Liver (tissue), 8 donors: ENCODE measurements at regions not wholly inside any gene's neighbourhood (a gene's known extent, or its start where the extent isn't known, plus 50 kb on each side); places are given as distances from the start of the nearest gene placed in this dataset.

Experiments used
- DNase-seq: peaks from one replicate; pipeline ENCODE4 v3.0.0-alpha.2; 2017; ENCODE audit warnings: low spot score
- H3K27ac ChIP-seq, 2 donors: one replicate each; pipeline ENCODE4 v1.7.0; 2013; ENCODE audit warnings: inconsistent platforms in 2 of 2, low read length in 2 of 2, control low read depth in 1 of 2, low read depth in 1 of 2, mild to moderate bottlenecking in 1 of 2
- H3K27me3 ChIP-seq, 4 donors: one replicate each; pipeline versions ENCODE4 v1.6.1 to v1.7.0; 2013; ENCODE audit warnings: low read length in 3 of 4, inconsistent platforms in 1 of 4, mild to moderate bottlenecking in 1 of 4, moderate library complexity in 1 of 4; ENCODE audit not compliant: control insufficient read depth in 4 of 4, insufficient read depth in 4 of 4
- H3K36me3 ChIP-seq, 4 donors: one replicate each; pipeline versions ENCODE4 v1.6.1 to v1.7.0; 2013; ENCODE audit warnings: low read length in 3 of 4, mild to moderate bottlenecking in 3 of 4, low read depth in 1 of 4, moderate library complexity in 1 of 4; ENCODE audit not compliant: control insufficient read depth in 4 of 4, insufficient read depth in 3 of 4
- H3K4me1 ChIP-seq, 4 donors: one replicate each; pipeline versions ENCODE4 v1.6.1 to v1.7.0; 2013; ENCODE audit warnings: low read length in 3 of 4, mild to moderate bottlenecking in 3 of 4, moderate library complexity in 1 of 4; ENCODE audit not compliant: control insufficient read depth in 4 of 4, insufficient read depth in 4 of 4
- H3K4me3 ChIP-seq, 3 donors: one replicate each; pipeline versions ENCODE4 v1.6.1 to v1.7.0; 2013; ENCODE audit warnings: low read length in 3 of 3, control low read depth in 1 of 3, low read depth in 1 of 3, mild to moderate bottlenecking in 1 of 3
- H3K9ac ChIP-seq, 2 donors: one replicate each; pipeline ENCODE4 v1.7.0; 2013; ENCODE audit warnings: low read length in 2 of 2, mild to moderate bottlenecking in 2 of 2, moderate library complexity in 2 of 2, control low read depth in 1 of 2, low read depth in 1 of 2
- H3K9me3 ChIP-seq, 4 donors: one replicate each; pipeline versions ENCODE4 v1.6.1 to v1.7.0; 2013; ENCODE audit warnings: low read length in 3 of 4; ENCODE audit not compliant: control insufficient read depth in 4 of 4
- EGR1 ChIP-seq, 2 donors: IDR thresholded peaks; 2 replicates each; pipeline ENCODE4 v1.6.1; 2016 to 2018; ENCODE audit warnings: antibody characterized with exemption in 2 of 2, low read depth in 2 of 2
- FOXA1 ChIP-seq: IDR thresholded peaks from 2 replicates; pipeline ENCODE4 v1.6.1; 2016; ENCODE audit warnings: antibody characterized with exemption
- FOXA2 ChIP-seq: IDR thresholded peaks from 2 replicates; pipeline ENCODE4 v1.6.1; 2016; ENCODE audit warnings: antibody characterized with exemption
- GABPA ChIP-seq, 2 donors: IDR thresholded peaks in 1 of 2; conservative IDR thresholded peaks in 1 of 2; 2 replicates each; pipeline ENCODE4 v1.6.1; 2016; ENCODE audit warnings: antibody characterized with exemption in 2 of 2, mild to moderate bottlenecking in 1 of 2, moderate library complexity in 1 of 2
- HNF4A ChIP-seq, 2 donors: conservative IDR thresholded peaks; 2 replicates each; pipeline ENCODE4 v1.6.1; 2016; ENCODE audit warnings: antibody characterized with exemption in 2 of 2, mild to moderate bottlenecking in 2 of 2
- HNF4G ChIP-seq: IDR thresholded peaks from 2 replicates; pipeline ENCODE4 v1.6.1; 2016; ENCODE audit warnings: antibody characterized with exemption
- JUND ChIP-seq, 2 donors: IDR thresholded peaks; 2 replicates each; pipeline ENCODE4 v1.6.1; 2016; ENCODE audit warnings: antibody characterized with exemption in 2 of 2
- NR2F2 ChIP-seq: IDR thresholded peaks from 2 replicates; pipeline ENCODE4 v1.6.1; 2016; ENCODE audit warnings: antibody characterized with exemption
- RAD21 ChIP-seq, 2 donors: IDR thresholded peaks; 2 replicates each; pipeline ENCODE4 v1.6.1; 2016; ENCODE audit warnings: antibody characterized with exemption in 2 of 2, mild to moderate bottlenecking in 2 of 2
- RXRA ChIP-seq, 2 donors: IDR thresholded peaks; 2 replicates each; pipeline ENCODE4 v1.6.1; 2017 to 2018; ENCODE audit warnings: antibody characterized with exemption in 2 of 2, mild to moderate bottlenecking in 1 of 2
- SP1 ChIP-seq: IDR thresholded peaks from 2 replicates; pipeline ENCODE4 v1.6.1; 2018; ENCODE audit warnings: antibody characterized with exemption, mild to moderate bottlenecking
- TAF1 ChIP-seq: conservative IDR thresholded peaks from 2 replicates; pipeline ENCODE4 v1.6.1; 2016; ENCODE audit warnings: antibody characterized with exemption, mild to moderate bottlenecking
- YY1 ChIP-seq: IDR thresholded peaks from 2 replicates; pipeline ENCODE4 v1.6.1; 2016; ENCODE audit warnings: antibody characterized with exemption, mild to moderate bottlenecking
- ZBTB33 ChIP-seq: IDR thresholded peaks from 2 replicates; pipeline ENCODE4 v1.6.1; 2016; ENCODE audit warnings: antibody characterized with exemption
- WGBS: extraction: QIAGEN DNeasy Blood & Tissue Kit; methylation state at CpG from one replicate; pipeline ENCODE4 v1.1.7; 2013; 5-methylcytosine and 5-hydroxymethylcytosine counted together
- TF ChIP-seq, protein P1 (sequence below): IDR thresholded peaks from 2 replicates; pipeline ENCODE4 v1.6.1; 2016; ENCODE audit warnings: antibody characterized with exemption
- TF ChIP-seq, protein P2 (sequence below): IDR thresholded peaks from 2 replicates; pipeline ENCODE4 v1.6.1; 2016; ENCODE audit warnings: antibody characterized with exemption, mild to moderate bottlenecking
- TF ChIP-seq, protein P3 (sequence below): fragments of 150-350 bp; IDR thresholded peaks from 2 replicates; pipeline ENCODE4 v1.5.1; 2017; ENCODE audit warnings: improper control_type of control experiment, low read depth, low read length; ENCODE audit not compliant: missing input control
- TF ChIP-seq, protein P4 (sequence below): IDR thresholded peaks from 2 replicates; pipeline ENCODE4 v1.6.1; 2016; ENCODE audit warnings: antibody characterized with exemption
- donor health status: healthy.
- donor health status: healthy.
- donor health status: healthy.
- donor health status: healthy.
- donor health status: healthy.

DNA sequence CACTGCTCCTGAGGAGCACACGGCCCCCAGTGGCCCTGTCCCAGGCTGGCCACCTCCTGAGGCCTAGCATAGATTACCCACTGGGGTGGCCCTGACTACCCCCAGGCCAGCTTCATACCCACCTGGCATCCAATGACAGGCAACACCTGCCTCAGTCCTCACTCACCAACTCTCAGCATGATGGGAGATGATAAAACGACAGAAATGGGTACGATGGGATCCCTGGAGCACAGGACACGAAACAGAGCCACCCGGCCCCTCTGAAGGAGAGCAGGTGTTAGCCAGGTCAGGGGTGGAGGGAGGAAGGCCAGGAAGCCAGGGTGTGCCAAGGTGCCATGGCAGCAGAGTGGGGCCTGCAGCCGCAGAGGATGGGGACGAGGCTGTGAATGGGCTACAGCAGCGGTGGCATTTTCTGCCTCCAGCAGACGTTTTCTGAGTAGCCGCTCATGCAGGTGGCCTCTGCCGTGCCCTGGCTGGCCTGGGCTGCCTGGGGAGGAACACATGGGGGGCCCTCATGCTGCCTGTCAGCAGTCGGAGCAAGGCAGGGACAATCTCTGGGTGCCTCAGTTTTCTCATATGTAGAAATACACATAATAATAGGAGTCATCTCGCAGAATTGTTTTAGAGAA, 50.2 kb upstream of the FGF3 start:
- no peak overlapping the region for H3K27ac ChIP-seq
- H3K9ac ChIP-seq, result no peak overlapping the region
- H3K27me3 ChIP-seq, result no peaks in the 10 kb centered on the region
- peaks cover 0 to 16% (median 7%) of the 10 kb centered on the region in 4 donors for H3K4me1 ChIP-seq
- no peaks in the 10 kb centered on the region for H3K36me3 ChIP-seq
- no peak for DNase-seq
- no peaks in the 10 kb centered on the region for H3K9me3 ChIP-seq
- WGBS, result 92% methylated on average over 13 of the region's 13 CpGs
- TF ChIP-seq, protein P1, sequence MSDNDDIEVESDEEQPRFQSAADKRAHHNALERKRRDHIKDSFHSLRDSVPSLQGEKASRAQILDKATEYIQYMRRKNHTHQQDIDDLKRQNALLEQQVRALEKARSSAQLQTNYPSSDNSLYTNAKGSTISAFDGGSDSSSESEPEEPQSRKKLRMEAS, result no peak
- TF ChIP-seq, protein P2, sequence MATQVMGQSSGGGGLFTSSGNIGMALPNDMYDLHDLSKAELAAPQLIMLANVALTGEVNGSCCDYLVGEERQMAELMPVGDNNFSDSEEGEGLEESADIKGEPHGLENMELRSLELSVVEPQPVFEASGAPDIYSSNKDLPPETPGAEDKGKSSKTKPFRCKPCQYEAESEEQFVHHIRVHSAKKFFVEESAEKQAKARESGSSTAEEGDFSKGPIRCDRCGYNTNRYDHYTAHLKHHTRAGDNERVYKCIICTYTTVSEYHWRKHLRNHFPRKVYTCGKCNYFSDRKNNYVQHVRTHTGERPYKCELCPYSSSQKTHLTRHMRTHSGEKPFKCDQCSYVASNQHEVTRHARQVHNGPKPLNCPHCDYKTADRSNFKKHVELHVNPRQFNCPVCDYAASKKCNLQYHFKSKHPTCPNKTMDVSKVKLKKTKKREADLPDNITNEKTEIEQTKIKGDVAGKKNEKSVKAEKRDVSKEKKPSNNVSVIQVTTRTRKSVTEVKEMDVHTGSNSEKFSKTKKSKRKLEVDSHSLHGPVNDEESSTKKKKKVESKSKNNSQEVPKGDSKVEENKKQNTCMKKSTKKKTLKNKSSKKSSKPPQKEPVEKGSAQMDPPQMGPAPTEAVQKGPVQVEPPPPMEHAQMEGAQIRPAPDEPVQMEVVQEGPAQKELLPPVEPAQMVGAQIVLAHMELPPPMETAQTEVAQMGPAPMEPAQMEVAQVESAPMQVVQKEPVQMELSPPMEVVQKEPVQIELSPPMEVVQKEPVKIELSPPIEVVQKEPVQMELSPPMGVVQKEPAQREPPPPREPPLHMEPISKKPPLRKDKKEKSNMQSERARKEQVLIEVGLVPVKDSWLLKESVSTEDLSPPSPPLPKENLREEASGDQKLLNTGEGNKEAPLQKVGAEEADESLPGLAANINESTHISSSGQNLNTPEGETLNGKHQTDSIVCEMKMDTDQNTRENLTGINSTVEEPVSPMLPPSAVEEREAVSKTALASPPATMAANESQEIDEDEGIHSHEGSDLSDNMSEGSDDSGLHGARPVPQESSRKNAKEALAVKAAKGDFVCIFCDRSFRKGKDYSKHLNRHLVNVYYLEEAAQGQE, result no peak
- TF ChIP-seq, protein P3, sequence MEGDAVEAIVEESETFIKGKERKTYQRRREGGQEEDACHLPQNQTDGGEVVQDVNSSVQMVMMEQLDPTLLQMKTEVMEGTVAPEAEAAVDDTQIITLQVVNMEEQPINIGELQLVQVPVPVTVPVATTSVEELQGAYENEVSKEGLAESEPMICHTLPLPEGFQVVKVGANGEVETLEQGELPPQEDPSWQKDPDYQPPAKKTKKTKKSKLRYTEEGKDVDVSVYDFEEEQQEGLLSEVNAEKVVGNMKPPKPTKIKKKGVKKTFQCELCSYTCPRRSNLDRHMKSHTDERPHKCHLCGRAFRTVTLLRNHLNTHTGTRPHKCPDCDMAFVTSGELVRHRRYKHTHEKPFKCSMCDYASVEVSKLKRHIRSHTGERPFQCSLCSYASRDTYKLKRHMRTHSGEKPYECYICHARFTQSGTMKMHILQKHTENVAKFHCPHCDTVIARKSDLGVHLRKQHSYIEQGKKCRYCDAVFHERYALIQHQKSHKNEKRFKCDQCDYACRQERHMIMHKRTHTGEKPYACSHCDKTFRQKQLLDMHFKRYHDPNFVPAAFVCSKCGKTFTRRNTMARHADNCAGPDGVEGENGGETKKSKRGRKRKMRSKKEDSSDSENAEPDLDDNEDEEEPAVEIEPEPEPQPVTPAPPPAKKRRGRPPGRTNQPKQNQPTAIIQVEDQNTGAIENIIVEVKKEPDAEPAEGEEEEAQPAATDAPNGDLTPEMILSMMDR, result no peak
- TF ChIP-seq FOXA2, result no peak
- no peak for TF ChIP-seq EGR1 (IDR thresholded peaks at IDR 0.05; ENCODE audit: low read depth in 2 of 2)
- TF ChIP-seq ZBTB33, result no peak
- no peak for TF ChIP-seq NR2F2
- no peak overlapping the region for H3K4me3 ChIP-seq

DNA sequence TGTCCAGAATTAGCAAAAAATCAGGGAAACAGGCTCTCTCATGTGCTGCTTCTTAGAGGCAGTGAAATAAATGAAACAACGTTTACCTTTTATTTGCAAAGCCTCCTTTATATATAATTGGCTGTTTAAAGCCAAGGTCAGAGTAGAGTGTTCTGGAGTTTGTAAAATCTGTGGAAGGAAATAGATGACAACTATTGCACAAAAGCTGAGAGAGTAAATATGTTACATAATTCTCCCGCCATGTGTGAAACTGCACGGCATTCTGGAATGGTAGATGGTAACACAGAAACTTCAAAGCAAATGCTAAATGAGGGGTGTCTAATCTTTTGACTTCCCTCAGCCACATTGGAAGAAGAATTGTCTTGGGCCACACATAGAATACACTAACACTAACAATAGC, 51.5 kb upstream of the FGF3 start:
- Histone ChIP-seq H3K4me1 (peaks cover 0 to 16% (median 7%) of the 10 kb centered on the region in 4 donors), H3K4me3 (no peak overlapping the region), H3K27ac (peak overlapping the region in 1 of 2 donors; percentile 31), H3K9me3 (no peaks in the 10 kb centered on the region), H3K9ac (no peak overlapping the region), H3K36me3 (no peaks in the 10 kb centered on the region), H3K27me3 (no peaks in the 10 kb centered on the region)
- 19% methylated on average over 3 of the region's 3 CpGs for whole genome bisulfite sequencing
- DNase-seq, result no peak
- peak in 1 of 2 donors; percentile 18 for TF ChIP-seq JUND (IDR thresholded peaks at IDR 0.05)
- TF ChIP-seq, protein P1, result peak; percentile 67
- TF ChIP-seq FOXA1, result peak; percentile 39
- TF ChIP-seq ZBTB33, result no peak
- TF ChIP-seq FOXA2, result peak; percentile 77
- peak; percentile 58 to 92 for TF ChIP-seq RXRA (IDR thresholded peaks at IDR 0.05)
- TF ChIP-seq SP1, result peak; percentile 36
- TF ChIP-seq YY1, result peak; percentile 66
- TF ChIP-seq, protein P4, sequence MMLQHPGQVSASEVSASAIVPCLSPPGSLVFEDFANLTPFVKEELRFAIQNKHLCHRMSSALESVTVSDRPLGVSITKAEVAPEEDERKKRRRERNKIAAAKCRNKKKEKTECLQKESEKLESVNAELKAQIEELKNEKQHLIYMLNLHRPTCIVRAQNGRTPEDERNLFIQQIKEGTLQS, result no peak
- no peak for TF ChIP-seq RAD21 (IDR thresholded peaks at IDR 0.05)
- TF ChIP-seq GABPA (IDR thresholded peaks at IDR 0.05 in 1 of 2, conservative IDR thresholded peaks at IDR 0.05 in 1 of 2), result no peak
- TF ChIP-seq, protein P2, result no peak
- TF ChIP-seq TAF1, result no peak
- TF ChIP-seq HNF4G, result no peak
- TF ChIP-seq HNF4A (conservative IDR thresholded peaks at IDR 0.05), result peak; percentile 11 to 57
